H1 (cell line): ENCODE measurements at regions not wholly inside any gene's neighbourhood (a gene's known extent, or its start where the extent isn't known, plus 50 kb on each side); places are given as distances from the start of the nearest gene placed in this dataset.

Experiments
- CTCF ChIA-PET: fragments of 300-600 bp; sonication (Branson Sonifier 250); formaldehyde crosslinking; loops from one replicate; lab custom pipeline; 2021; ENCODE audit not compliant: partially characterized antibody; lab: Charles Lee
- POLR2A ChIA-PET: fragments of 300-600 bp; sonication (Branson Sonifier 250); formaldehyde crosslinking; loops from one replicate; lab custom pipeline; 2021; ENCODE audit warnings: inconsistent platforms; ENCODE audit not compliant: partially characterized antibody; lab: Charles Lee
- DNase-seq, 2 experiments: peaks; one replicate each; pipeline versions ENCODE4 v3.0.0 to v3.0.0-alpha.2; 2010 to 2022; ENCODE audit warnings: low spot score in 2 of 2, low read depth in 1 of 2, mixed read lengths in 1 of 2
- FAIRE-seq: peaks from 2 replicates; lab custom pipeline; 2011; peaks lifted over from hg19 to GRCh38; lab: Jason Lieb, UNC
- H2AFZ ChIP-seq: 2 replicates; pipeline ENCODE4 v1.8.1; 2012; ENCODE audit warnings: low read length, inconsistent platforms
- H2AK5ac ChIP-seq: 2 replicates; pipeline ENCODE4 v1.6.1; 2013; ENCODE audit warnings: low read depth, low read length
- H2BK120ac ChIP-seq: replicated peaks from 2 replicates; pipeline ENCODE3; 2013; ENCODE audit warnings: low read depth, low read length, inconsistent platforms
- H2BK12ac ChIP-seq: 2 replicates; pipeline ENCODE4 v1.6.1; 2013; ENCODE audit warnings: low read depth, low read length
- H2BK15ac ChIP-seq: 2 replicates; pipeline ENCODE4 v1.6.1; 2013; ENCODE audit warnings: low read length
- H2BK20ac ChIP-seq: 2 replicates; pipeline ENCODE4 v1.6.1; 2013; ENCODE audit warnings: low read length
- H2BK5ac ChIP-seq: 2 replicates; pipeline ENCODE4 v1.6.1; 2013; ENCODE audit warnings: low read depth, low read length
- H3K14ac ChIP-seq: 2 replicates; pipeline ENCODE4 v1.6.1; 2013; ENCODE audit warnings: inconsistent platforms; ENCODE audit not compliant: insufficient read length
- H3K18ac ChIP-seq: 2 replicates; pipeline ENCODE4 v1.6.1; 2013; ENCODE audit warnings: low read length; ENCODE audit errors: extremely low read depth
- H3K23ac ChIP-seq: 2 replicates; pipeline ENCODE4 v1.6.1; 2013; ENCODE audit warnings: inconsistent platforms; ENCODE audit not compliant: insufficient read length
- H3K23me2 ChIP-seq: 2 replicates; pipeline ENCODE4 v1.6.1; 2013; ENCODE audit warnings: low read depth, low read length
- H3K27ac ChIP-seq: 2 replicates; pipeline ENCODE4 v1.6.1; 2011; ENCODE audit warnings: low read depth, low read length, inconsistent platforms
- H3K27me3 ChIP-seq, 4 experiments: replicated peaks in 1 of 4; 1 replicate in 1 of 4; 2 replicates in 3 of 4; pipeline versions ENCODE4 v1.6.1 to v1.8.1; 2011 to 2013; ENCODE audit warnings: low read length in 3 of 4, mild to moderate bottlenecking in 3 of 4, inconsistent platforms in 2 of 4, mixed read lengths in 2 of 4, moderate library complexity in 1 of 4; ENCODE audit not compliant: control insufficient read depth in 3 of 4, insufficient read depth in 3 of 4; ENCODE audit errors: extremely low read depth in 1 of 4
- H3K36me3 ChIP-seq, 4 experiments: 2 replicates each; pipeline versions ENCODE4 v1.6.1 to v1.8.1; 2011 to 2013; ENCODE audit warnings: mild to moderate bottlenecking in 4 of 4, low read length in 3 of 4, moderate library complexity in 2 of 4, control low read depth in 1 of 4, inconsistent platforms in 1 of 4; ENCODE audit not compliant: insufficient read depth in 4 of 4, control insufficient read depth in 2 of 4
- H3K4ac ChIP-seq: replicated peaks from 2 replicates; pipeline ENCODE3; 2013; ENCODE audit warnings: low read length, low read depth, mixed read lengths, inconsistent platforms; ENCODE audit not compliant: insufficient read length
- H3K4me1 ChIP-seq, 4 experiments: replicated peaks in 1 of 4; 1 replicate in 1 of 4; 2 replicates in 3 of 4; pipeline versions ENCODE4 v1.6.1 to v1.8.1; 2011 to 2013; ENCODE audit warnings: low read length in 3 of 4, inconsistent platforms in 2 of 4, mixed read lengths in 1 of 4; ENCODE audit not compliant: insufficient read depth in 4 of 4, control insufficient read depth in 3 of 4
- H3K4me2 ChIP-seq, 2 experiments: 2 replicates each; pipeline versions ENCODE4 v1.6.1 to v1.8.1; 2011 to 2013; ENCODE audit warnings: low read depth in 2 of 2, low read length in 2 of 2, control low read depth in 1 of 2, inconsistent platforms in 1 of 2, mild to moderate bottlenecking in 1 of 2; ENCODE audit not compliant: insufficient read depth in 1 of 2
- H3K4me3 ChIP-seq, 4 experiments: fragments of 200-600, 300-600 bp in 1 of 4; sonication (generic), shearing (Covaris generic), sonication (Bioruptor Twin) in 1 of 4; 2 replicates each; pipeline versions ENCODE4 v1.5.1 to v1.8.1; 2011 to 2016; ENCODE audit warnings: low read length in 4 of 4, low read depth in 3 of 4, control low read depth in 2 of 4, inconsistent platforms in 2 of 4, mild to moderate bottlenecking in 2 of 4, mixed read lengths in 1 of 4, moderate library complexity in 1 of 4; ENCODE audit not compliant: insufficient read depth in 2 of 4; ENCODE audit errors: extremely low read depth in 1 of 4
- H3K56ac ChIP-seq: replicated peaks from 2 replicates; pipeline ENCODE3; 2013; ENCODE audit warnings: low read depth, mild to moderate bottlenecking, mixed read lengths, low read length, inconsistent platforms; ENCODE audit not compliant: insufficient read length
- H3K79me1 ChIP-seq: 2 replicates; pipeline ENCODE4 v1.6.1; 2013; ENCODE audit warnings: low read depth, low read length, control low read depth
- H3K79me2 ChIP-seq, 2 experiments: 2 replicates each; pipeline versions ENCODE4 v1.6.1 to v1.8.1; 2012 to 2013; ENCODE audit warnings: low read length in 2 of 2, mild to moderate bottlenecking in 2 of 2, inconsistent platforms in 1 of 2; ENCODE audit not compliant: insufficient read depth in 2 of 2, control insufficient read depth in 1 of 2
- H3K9ac ChIP-seq, 4 experiments: replicated peaks in 1 of 4; 1 replicate in 1 of 4; 2 replicates in 3 of 4; pipeline versions ENCODE4 v1.6.1 to v1.8.1; 2011 to 2013; ENCODE audit warnings: low read depth in 3 of 4, low read length in 3 of 4, control low read depth in 2 of 4, mild to moderate bottlenecking in 2 of 4, moderate library complexity in 2 of 4, inconsistent platforms in 1 of 4; ENCODE audit errors: extremely low read depth in 1 of 4
- H3K9me3 ChIP-seq, 2 experiments: 2 replicates each; pipeline versions ENCODE4 v1.6.1 to v1.8.1; 2012 to 2013; ENCODE audit warnings: mild to moderate bottlenecking in 2 of 2, moderate library complexity in 2 of 2, control low read depth in 1 of 2, inconsistent platforms in 1 of 2, low read depth in 1 of 2, low read length in 1 of 2, mixed read lengths in 1 of 2; ENCODE audit not compliant: insufficient read depth in 2 of 2
- H4K20me1 ChIP-seq, 2 experiments: replicated peaks in 1 of 2; 2 replicates each; pipeline versions ENCODE3 to v1.8.1; 2011 to 2013; ENCODE audit warnings: inconsistent platforms in 2 of 2, low read length in 2 of 2, mild to moderate bottlenecking in 1 of 2; ENCODE audit not compliant: insufficient read depth in 2 of 2, control insufficient read depth in 1 of 2
- H4K5ac ChIP-seq: 2 replicates; pipeline ENCODE4 v1.6.1; 2013; ENCODE audit warnings: low read length, low read depth, mixed read lengths, inconsistent platforms; ENCODE audit not compliant: insufficient read length
- H4K8ac ChIP-seq: 2 replicates; pipeline ENCODE4 v1.8.0; 2013; ENCODE audit warnings: mild to moderate bottlenecking, moderate library complexity, low read length, inconsistent platforms; ENCODE audit not compliant: insufficient read depth; ENCODE audit errors: extremely low read depth
- H4K91ac ChIP-seq: replicated peaks from 2 replicates; pipeline ENCODE3; 2013; ENCODE audit warnings: low read length, mixed read lengths, inconsistent platforms; ENCODE audit not compliant: insufficient read length
- MAFK ChIP-seq: IDR thresholded peaks from 2 replicates; pipeline ENCODE4 v1.6.1; 2012; ENCODE audit warnings: low read depth, mild to moderate bottlenecking, improper control_type of control experiment, low read length
- RAD21 ChIP-seq, 2 experiments: IDR thresholded peaks in 1 of 2; conservative IDR thresholded peaks in 1 of 2; 2 replicates each; pipeline ENCODE4 v1.6.1; 2011; ENCODE audit warnings: low read depth in 2 of 2, low read length in 2 of 2, improper control_type of control experiment in 1 of 2, inconsistent platforms in 1 of 2, mild to moderate bottlenecking in 1 of 2, moderate library complexity in 1 of 2
- SAP30 ChIP-seq: fragments of 300-600 bp; sonication (generic); IDR thresholded peaks from 2 replicates; pipeline ENCODE4 v1.7.1; 2012; ENCODE audit warnings: low read length, moderate library complexity, mild to moderate bottlenecking, inconsistent platforms; ENCODE audit not compliant: insufficient read depth, insufficient replicate concordance
- SUZ12 ChIP-seq: fragments of 200-600 bp; sonication (generic); IDR thresholded peaks from 2 replicates; pipeline ENCODE4 v1.6.1; 2012; ENCODE audit warnings: mild to moderate bottlenecking, inconsistent platforms, low read length, moderate library complexity, mixed read lengths
- WGBS, 2 experiments: shearing (Covaris generic) in 1 of 2; methylation state at CpG; one replicate each; pipeline versions ENCODE4 v1.1.6 to v1.1.7; 2013 to 2015; ENCODE audit warnings: low lambda C conversion rate in 2 of 2, mixed read lengths in 2 of 2, inconsistent platforms in 1 of 2, low coverage in 1 of 2, missing lambda C conversion rate in 1 of 2; ENCODE audit not compliant: insufficient replicate concordance in 2 of 2, insufficient coverage in 1 of 2, insufficient read length in 1 of 2; ENCODE audit errors: extremely low coverage in 1 of 2, missing lambda C conversion rate in 1 of 2; 5-methylcytosine and 5-hydroxymethylcytosine counted together
- TF ChIP-seq, protein P1 (sequence below), 3 experiments: IDR thresholded peaks; 1 replicate in 2 of 3; 2 replicates in 1 of 3; pipeline versions ENCODE4 v1.5.1 to v1.6.1; 2011; ENCODE audit warnings: low read length in 3 of 3, mild to moderate bottlenecking in 3 of 3, inconsistent platforms in 2 of 3, low read depth in 1 of 3, moderate library complexity in 1 of 3; ENCODE audit not compliant: insufficient read depth in 1 of 3; ENCODE audit errors: control extremely low read depth in 1 of 3
- TF ChIP-seq, protein P2 (sequence below): IDR thresholded peaks from 2 replicates; pipeline ENCODE4 v1.6.1; 2012; ENCODE audit warnings: inconsistent platforms

DNA sequence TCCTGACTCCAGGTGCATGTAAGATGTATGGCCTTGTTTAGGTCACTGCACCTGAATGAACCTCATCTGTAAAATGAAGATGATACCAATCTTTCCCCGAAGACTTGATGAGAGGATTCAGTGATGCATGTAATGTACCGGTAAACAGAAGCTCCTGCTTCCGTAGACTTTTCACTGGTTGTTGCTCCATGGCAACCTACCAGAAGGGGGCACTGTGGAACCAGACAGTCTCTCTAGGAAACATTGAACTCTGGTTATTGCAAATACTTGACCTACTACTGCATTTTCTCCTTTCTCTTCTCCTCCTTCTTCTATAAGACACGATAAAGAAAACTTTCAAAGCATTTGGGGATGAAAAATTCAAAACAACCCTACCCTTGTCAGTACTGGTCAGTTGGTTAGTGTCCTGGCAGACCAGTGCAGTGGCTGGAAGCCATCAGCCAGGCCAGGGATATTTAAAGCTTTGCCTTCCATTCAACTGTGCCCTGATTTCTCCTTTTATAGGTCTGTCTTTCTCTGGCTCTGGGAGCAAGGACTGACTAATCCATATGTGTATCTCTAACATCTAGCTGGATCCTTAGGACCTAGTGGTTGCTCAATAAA is 667.4 kb upstream of the SALL1 start:
- POLR2A ChIA-PET, result interaction anchor here (1.6 kb wide), 1 partner anchor 163 kb away, joined by 6 read pairs; no protein-coding TSS in a partner anchor
- peak; percentile 93 for FAIRE-seq
- H2BK15ac ChIP-seq, result no peak overlapping the region

More for the DNA sequence above, 667.4 kb upstream of the SALL1 start:
- H3K36me3 ChIP-seq, result no peaks in the 10 kb centered on the region
- no peak overlapping the region for H3K4me2 ChIP-seq
- H2BK12ac ChIP-seq, result no peak overlapping the region
- no peak overlapping the region for H3K56ac ChIP-seq
- no peak overlapping the region for H4K5ac ChIP-seq
- H3K9me3 ChIP-seq, result no peaks in the 10 kb centered on the region
- no peaks in the 10 kb centered on the region for H3K4me1 ChIP-seq
- H3K27ac ChIP-seq, result no peak overlapping the region
- H2AK5ac ChIP-seq, result no peak overlapping the region
- TF ChIP-seq, protein P1, sequence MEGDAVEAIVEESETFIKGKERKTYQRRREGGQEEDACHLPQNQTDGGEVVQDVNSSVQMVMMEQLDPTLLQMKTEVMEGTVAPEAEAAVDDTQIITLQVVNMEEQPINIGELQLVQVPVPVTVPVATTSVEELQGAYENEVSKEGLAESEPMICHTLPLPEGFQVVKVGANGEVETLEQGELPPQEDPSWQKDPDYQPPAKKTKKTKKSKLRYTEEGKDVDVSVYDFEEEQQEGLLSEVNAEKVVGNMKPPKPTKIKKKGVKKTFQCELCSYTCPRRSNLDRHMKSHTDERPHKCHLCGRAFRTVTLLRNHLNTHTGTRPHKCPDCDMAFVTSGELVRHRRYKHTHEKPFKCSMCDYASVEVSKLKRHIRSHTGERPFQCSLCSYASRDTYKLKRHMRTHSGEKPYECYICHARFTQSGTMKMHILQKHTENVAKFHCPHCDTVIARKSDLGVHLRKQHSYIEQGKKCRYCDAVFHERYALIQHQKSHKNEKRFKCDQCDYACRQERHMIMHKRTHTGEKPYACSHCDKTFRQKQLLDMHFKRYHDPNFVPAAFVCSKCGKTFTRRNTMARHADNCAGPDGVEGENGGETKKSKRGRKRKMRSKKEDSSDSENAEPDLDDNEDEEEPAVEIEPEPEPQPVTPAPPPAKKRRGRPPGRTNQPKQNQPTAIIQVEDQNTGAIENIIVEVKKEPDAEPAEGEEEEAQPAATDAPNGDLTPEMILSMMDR (IDR thresholded peaks at IDR 0.05; ENCODE audit: control extremely low read depth in 1 of 3, insufficient read depth in 1 of 3, low read depth in 1 of 3, low read length in 3 of 3), result peak; percentile 57 to 88 (median 84)
- TF ChIP-seq SAP30 (no peak), MAFK (no peak), RAD21 (IDR thresholded peaks at IDR 0.05 in 1 of 2, conservative IDR thresholded peaks at IDR 0.05 in 1 of 2; ENCODE audit: low read depth in 2 of 2, low read length in 2 of 2) (peak; percentile 89 to 93), SUZ12 (no peak)
- TF ChIP-seq, protein P2, sequence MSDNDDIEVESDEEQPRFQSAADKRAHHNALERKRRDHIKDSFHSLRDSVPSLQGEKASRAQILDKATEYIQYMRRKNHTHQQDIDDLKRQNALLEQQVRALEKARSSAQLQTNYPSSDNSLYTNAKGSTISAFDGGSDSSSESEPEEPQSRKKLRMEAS, result no peak
- DNase-seq, result peak; percentile 25 to 89
- no peaks in the 10 kb centered on the region for H3K79me1 ChIP-seq
- CTCF ChIA-PET, result interaction anchor here (0.5 to 19.0 kb wide), 55 partner anchors 8 to 1568 kb away, joined by 3 to 424 read pairs (median 5); no protein-coding TSS in a partner anchor
- no peaks in the 10 kb centered on the region for H3K23me2 ChIP-seq
- H2BK5ac ChIP-seq, result no peak overlapping the region
- 65% methylated on average over 4 of the region's 4 CpGs; no CpG with 5 or more reads in 1 of the 2 experiments for WGBS, 2 experiments
- no peaks in the 10 kb centered on the region for H3K27me3 ChIP-seq
- no peak overlapping the region for H4K8ac ChIP-seq
- H3K9ac ChIP-seq, result no peak overlapping the region
- H2BK20ac ChIP-seq, result no peak overlapping the region
- no peak overlapping the region for H3K14ac ChIP-seq
- no peak overlapping the region for H4K91ac ChIP-seq
- H2AFZ ChIP-seq, result peak overlapping the region; percentile 55; the same call in 1 of the 2 replicates
- no peaks in the 10 kb centered on the region for H3K79me2 ChIP-seq
- H3K23ac ChIP-seq, result no peak overlapping the region
- no peak overlapping the region for H2BK120ac ChIP-seq
- H4K20me1 ChIP-seq, result no peaks in the 10 kb centered on the region
- no peak overlapping the region for H3K4me3 ChIP-seq
- H3K4ac ChIP-seq, result no peak overlapping the region
- H3K18ac ChIP-seq, result no peak overlapping the region
